OCI-LY7 (cell line): ENCODE measurements at regions not wholly inside any gene's neighbourhood (a gene's known extent, or its start where the extent isn't known, plus 50 kb on each side); places are given as distances from the start of the nearest gene placed in this dataset.

Source experiments
- BruUV-seq: library from RNA; stranded (reverse); fragments of 400-500 nt; replicated peaks from 2 replicates; lab custom pipeline; 2021; lab: Mats Ljungman, UMichigan
- CTCF ChIA-PET: fragments of 300-600 bp; sonication (Branson Sonifier 250); formaldehyde crosslinking; loops from one replicate; lab custom pipeline; 2022; ENCODE audit warnings: antibody characterized with exemption; ENCODE audit not compliant: unreplicated experiment; lab: Charles Lee
- POLR2A ChIA-PET: fragments of 300-600 bp; sonication (Branson Sonifier 250); formaldehyde crosslinking; loops from one replicate; lab custom pipeline; 2022; ENCODE audit warnings: antibody characterized with exemption; lab: Charles Lee
- DNase-seq: peaks from one replicate; pipeline ENCODE4 v3.0.0-alpha.2; 2015; ENCODE audit warnings: low spot score
- H2AFZ ChIP-seq: fragments of 200-600 bp; sonication (generic), shearing (Covaris generic); 2 replicates; pipeline ENCODE4 v1.6.1; 2014; ENCODE audit warnings: mild to moderate bottlenecking, antibody characterized with exemption, low read length, moderate library complexity
- H3K27ac ChIP-seq: fragments of 200-600 bp; sonication (generic); 2 replicates; pipeline ENCODE4 v1.5.1; 2014; ENCODE audit warnings: mixed run types, low read depth, mild to moderate bottlenecking, moderate library complexity, low read length, inconsistent platforms; ENCODE audit not compliant: poor library complexity, severe bottlenecking
- H3K36me3 ChIP-seq: fragments of 200-600 bp; sonication (generic); 2 replicates; pipeline ENCODE4 v1.6.1; 2014; ENCODE audit warnings: mild to moderate bottlenecking, antibody characterized with exemption, low read length, moderate library complexity, mixed read lengths; ENCODE audit not compliant: insufficient read depth
- H3K4me1 ChIP-seq: fragments of 200-600 bp; sonication (generic); 2 replicates; pipeline ENCODE4 v1.5.1; 2014; ENCODE audit warnings: mild to moderate bottlenecking, low read length; ENCODE audit not compliant: insufficient read depth, poor library complexity, severe bottlenecking
- H3K4me2 ChIP-seq: fragments of 200-600 bp; sonication (generic); 2 replicates; pipeline ENCODE4 v1.6.1; 2014; ENCODE audit warnings: mild to moderate bottlenecking, low read length
- H3K4me3 ChIP-seq: fragments of 200-600 bp; sonication (generic); 2 replicates; pipeline ENCODE4 v1.5.1; 2014; ENCODE audit warnings: mild to moderate bottlenecking, low read depth, low read length; ENCODE audit not compliant: poor library complexity, severe bottlenecking
- H3K79me2 ChIP-seq: fragments of 200-600 bp; sonication (generic); 2 replicates; pipeline ENCODE4 v1.6.1; 2016; ENCODE audit warnings: low read depth, mild to moderate bottlenecking, low read length, moderate library complexity, mixed read lengths; ENCODE audit not compliant: insufficient read depth
- H3K9me2 ChIP-seq: fragments of 200-600 bp; sonication (generic); 2 replicates; pipeline ENCODE4 v1.6.1; 2016; ENCODE audit warnings: mild to moderate bottlenecking, low read length, mixed read lengths; ENCODE audit not compliant: insufficient read depth
- H3K9me3 ChIP-seq: fragments of 200-600 bp; sonication (generic); 2 replicates; pipeline ENCODE4 v1.6.1; 2014; ENCODE audit warnings: mild to moderate bottlenecking, mixed run types, low read length, mixed read lengths
- H4K20me1 ChIP-seq: fragments of 200-600 bp; sonication (generic); 2 replicates; pipeline ENCODE4 v1.6.1; 2014; ENCODE audit warnings: mild to moderate bottlenecking, antibody characterized with exemption, low read length, moderate library complexity, mixed read lengths; ENCODE audit not compliant: insufficient read depth
- CTCF ChIP-seq: fragments of 200-600 bp; sonication (generic); conservative IDR thresholded peaks from 2 replicates; pipeline ENCODE4 v1.5.1; 2014; ENCODE audit warnings: mild to moderate bottlenecking, antibody characterized with exemption, low read length, moderate library complexity, mixed read lengths
- EZH2phosphoT487 ChIP-seq: fragments of 200-600 bp; sonication (generic); IDR thresholded peaks from 2 replicates; pipeline ENCODE4 v1.6.1; 2018; ENCODE audit warnings: low read depth, borderline replicate concordance, mild to moderate bottlenecking, mixed run types, antibody characterized with exemption, low read length, moderate library complexity, mixed read lengths
- intact Hi-C: fragments of 100-400 bp; cut with micrococcal nuclease; formaldehyde crosslinking; loops from one replicate; pipeline ENCODE4 v1.10.0; 2022; ENCODE audit not compliant: unreplicated experiment

- H3K4me1 ChIP-seq, result no peaks in the 10 kb centered on the region
- H4K20me1 ChIP-seq, result no peaks in the 10 kb centered on the region
- intact Hi-C loops, result no loop called here
- H3K36me3 ChIP-seq, result no peaks in the 10 kb centered on the region
- H3K27ac ChIP-seq, result no peak overlapping the region
- H3K79me2 ChIP-seq, result no peaks in the 10 kb centered on the region
- no peak overlapping the region for H3K4me3 ChIP-seq
- H2AFZ ChIP-seq, result no peak overlapping the region
- no peak for DNase-seq
- H3K9me3 ChIP-seq, result no peaks in the 10 kb centered on the region
- ChIA-PET POLR2A (no interaction called here), CTCF (no interaction called here)
- H3K4me2 ChIP-seq, result no peak overlapping the region
- TF ChIP-seq CTCF (no peak), EZH2phosphoT487 (no peak)
- no TSS peak for BruUV-seq
- no peaks in the 10 kb centered on the region for H3K9me2 ChIP-seq
These were observed 145.0 kb upstream of the DSEL start for GRCh38 chr18:67661555-67661954.

- no peaks in the 10 kb centered on the region for H3K9me2 ChIP-seq
- ChIA-PET POLR2A (no interaction called here), CTCF (no interaction called here)
- H3K4me3 ChIP-seq, result no peak overlapping the region
- no peaks in the 10 kb centered on the region for H3K4me1 ChIP-seq
- H4K20me1 ChIP-seq, result no peaks in the 10 kb centered on the region
- no peak for DNase-seq
- H3K36me3 ChIP-seq, result no peaks in the 10 kb centered on the region
- no peaks in the 10 kb centered on the region for H3K9me3 ChIP-seq
- H3K4me2 ChIP-seq, result no peak overlapping the region
- H2AFZ ChIP-seq, result no peak overlapping the region
- no peak overlapping the region for H3K27ac ChIP-seq
- intact Hi-C loops, result no loop called here
- TF ChIP-seq CTCF (no peak), EZH2phosphoT487 (no peak)
- no peaks in the 10 kb centered on the region for H3K79me2 ChIP-seq
- no TSS peak for BruUV-seq
These were observed 137.6 kb upstream of the DSEL start for GRCh38 chr18:67654101-67654500.

- Histone ChIP-seq H3K4me2 (no peak overlapping the region), H3K36me3 (no peaks in the 10 kb centered on the region), H4K20me1 (no peaks in the 10 kb centered on the region), H3K4me3 (no peak overlapping the region), H3K27ac (no peak overlapping the region), H3K79me2 (no peaks in the 10 kb centered on the region), H3K9me3 (no peaks in the 10 kb centered on the region), H2AFZ (no peak overlapping the region), H3K4me1 (no peaks in the 10 kb centered on the region), H3K9me2 (no peaks in the 10 kb centered on the region)
- intact Hi-C loops, result no loop called here
- ChIA-PET CTCF (no interaction called here), POLR2A (no interaction called here)
- TF ChIP-seq EZH2phosphoT487, result no peak
- no peak for DNase-seq
- BruUV-seq, result no TSS peak
These were observed 135.8 kb upstream of the DSEL start for GRCh38 chr18:67652288-67652687.
